ENCODE measurements at regions not wholly inside any gene's neighbourhood (a gene's known extent, or its start where the extent isn't known, plus 50 kb on each side); places are given as distances from the start of the nearest gene placed in this dataset.

DNA sequence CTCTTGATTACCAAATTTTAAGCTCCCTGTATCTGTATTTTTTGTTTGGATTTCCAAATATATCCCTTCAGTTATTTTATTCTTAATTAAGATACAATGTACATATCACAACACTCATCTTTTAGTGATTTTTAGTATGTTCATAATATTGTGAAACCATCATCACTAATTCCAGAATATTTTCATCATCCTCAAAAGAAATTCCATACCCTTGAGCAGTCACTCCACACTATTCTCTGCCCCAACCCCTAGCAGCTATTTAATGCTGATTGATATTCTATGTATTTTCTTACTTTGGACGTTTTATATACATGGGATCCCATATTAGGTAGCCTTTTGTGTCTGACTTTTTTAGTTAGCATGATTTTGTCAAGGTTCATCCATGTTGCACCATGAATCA is 127.4 kb upstream of the SLC8A1 start:
- TF ChIP-seq, protein P1, sequence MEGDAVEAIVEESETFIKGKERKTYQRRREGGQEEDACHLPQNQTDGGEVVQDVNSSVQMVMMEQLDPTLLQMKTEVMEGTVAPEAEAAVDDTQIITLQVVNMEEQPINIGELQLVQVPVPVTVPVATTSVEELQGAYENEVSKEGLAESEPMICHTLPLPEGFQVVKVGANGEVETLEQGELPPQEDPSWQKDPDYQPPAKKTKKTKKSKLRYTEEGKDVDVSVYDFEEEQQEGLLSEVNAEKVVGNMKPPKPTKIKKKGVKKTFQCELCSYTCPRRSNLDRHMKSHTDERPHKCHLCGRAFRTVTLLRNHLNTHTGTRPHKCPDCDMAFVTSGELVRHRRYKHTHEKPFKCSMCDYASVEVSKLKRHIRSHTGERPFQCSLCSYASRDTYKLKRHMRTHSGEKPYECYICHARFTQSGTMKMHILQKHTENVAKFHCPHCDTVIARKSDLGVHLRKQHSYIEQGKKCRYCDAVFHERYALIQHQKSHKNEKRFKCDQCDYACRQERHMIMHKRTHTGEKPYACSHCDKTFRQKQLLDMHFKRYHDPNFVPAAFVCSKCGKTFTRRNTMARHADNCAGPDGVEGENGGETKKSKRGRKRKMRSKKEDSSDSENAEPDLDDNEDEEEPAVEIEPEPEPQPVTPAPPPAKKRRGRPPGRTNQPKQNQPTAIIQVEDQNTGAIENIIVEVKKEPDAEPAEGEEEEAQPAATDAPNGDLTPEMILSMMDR (conservative IDR thresholded peaks at IDR 0.05): no peak
- no peak for TF ChIP-seq ZFX (IDR thresholded peaks at IDR 0.05)
